ENCODE measurements at regions not wholly inside any gene's neighbourhood (a gene's known extent, or its start where the extent isn't known, plus 50 kb on each side); places are given as distances from the start of the nearest gene placed in this dataset.
"Not testable (repeated sequence)": the region's sequence is repeated elsewhere in the genome, so short reads cannot be mapped to it uniquely, and the experiment has no call there.

- CTCF ChIA-PET = no interaction called here
- TF ChIP-seq, protein P1, sequence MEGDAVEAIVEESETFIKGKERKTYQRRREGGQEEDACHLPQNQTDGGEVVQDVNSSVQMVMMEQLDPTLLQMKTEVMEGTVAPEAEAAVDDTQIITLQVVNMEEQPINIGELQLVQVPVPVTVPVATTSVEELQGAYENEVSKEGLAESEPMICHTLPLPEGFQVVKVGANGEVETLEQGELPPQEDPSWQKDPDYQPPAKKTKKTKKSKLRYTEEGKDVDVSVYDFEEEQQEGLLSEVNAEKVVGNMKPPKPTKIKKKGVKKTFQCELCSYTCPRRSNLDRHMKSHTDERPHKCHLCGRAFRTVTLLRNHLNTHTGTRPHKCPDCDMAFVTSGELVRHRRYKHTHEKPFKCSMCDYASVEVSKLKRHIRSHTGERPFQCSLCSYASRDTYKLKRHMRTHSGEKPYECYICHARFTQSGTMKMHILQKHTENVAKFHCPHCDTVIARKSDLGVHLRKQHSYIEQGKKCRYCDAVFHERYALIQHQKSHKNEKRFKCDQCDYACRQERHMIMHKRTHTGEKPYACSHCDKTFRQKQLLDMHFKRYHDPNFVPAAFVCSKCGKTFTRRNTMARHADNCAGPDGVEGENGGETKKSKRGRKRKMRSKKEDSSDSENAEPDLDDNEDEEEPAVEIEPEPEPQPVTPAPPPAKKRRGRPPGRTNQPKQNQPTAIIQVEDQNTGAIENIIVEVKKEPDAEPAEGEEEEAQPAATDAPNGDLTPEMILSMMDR (IDR thresholded peaks at IDR 0.05; ENCODE audit: control extremely low read depth, extremely low read depth, low read depth, missing control alignments) = no peak
- DNase-seq (ENCODE audit: extremely low spot score) = no peak
- POLR2A ChIA-PET = no interaction called here
These were observed 174.8 kb downstream of the LACC1 start for GRCh38 chr13:44054525-44054924.

GRCh38 chr13:44055681-44056080 is 176.0 kb downstream of the LACC1 start:
- DNase-seq (ENCODE audit: extremely low spot score); POLR2A ChIA-PET: not testable (repeated sequence)
- CTCF ChIA-PET = interaction anchor here (0.6 kb wide), 1 partner anchor 456 kb away, joined by 4 read pairs; no protein-coding TSS in a partner anchor

DNA sequence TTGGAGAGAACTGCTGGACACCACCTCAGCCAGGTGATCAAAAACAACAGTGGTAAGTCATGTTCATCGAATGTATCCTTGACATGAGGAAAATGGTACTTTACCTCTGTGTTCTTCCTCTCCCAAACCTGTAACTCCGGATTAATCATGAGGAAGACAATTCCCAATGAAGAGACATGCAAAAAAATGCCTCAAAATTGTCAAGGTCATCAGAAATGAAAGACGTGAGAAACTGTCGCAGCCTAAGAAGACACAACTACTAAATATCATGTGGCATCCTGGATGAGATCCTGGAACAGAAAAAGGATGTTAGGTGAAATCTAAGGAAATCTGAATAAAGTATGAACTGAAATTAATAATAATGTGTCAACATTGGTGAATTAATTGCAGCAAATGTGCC is 178.4 kb downstream of the LACC1 start:
- TF ChIP-seq, protein P1 (IDR thresholded peaks at IDR 0.05; ENCODE audit: control extremely low read depth, extremely low read depth, low read depth, missing control alignments) = no peak
- ChIA-PET CTCF (no interaction called here), POLR2A (no interaction called here)
- no peak for DNase-seq (ENCODE audit: extremely low spot score)

DNA sequence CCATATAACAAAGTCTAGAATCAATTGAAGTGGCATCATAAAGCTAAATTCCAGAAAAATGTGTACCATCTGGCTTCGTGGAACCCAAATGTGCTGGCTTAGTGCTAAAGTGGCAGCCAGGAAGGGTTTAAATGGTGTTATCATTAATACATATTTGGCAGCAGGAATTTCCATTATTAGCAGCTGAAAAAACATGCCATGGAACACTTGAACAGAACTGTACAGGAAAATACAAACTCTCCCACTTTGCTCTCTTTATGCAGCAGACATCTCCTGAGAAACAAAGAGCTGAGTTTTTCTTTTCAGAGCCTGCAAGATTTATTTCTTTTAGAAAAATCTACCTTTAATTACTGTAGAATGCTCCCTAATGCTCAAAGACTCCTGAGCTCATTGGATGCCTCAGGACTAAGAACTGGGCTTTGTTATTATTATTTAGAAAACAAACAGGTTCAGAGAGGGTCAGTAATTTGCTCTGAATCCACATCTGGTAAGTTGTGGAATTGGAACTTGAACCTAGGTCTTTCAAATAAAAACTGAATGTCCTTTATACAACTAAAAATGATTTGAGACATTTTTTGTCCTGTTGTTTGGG is 179.0 kb downstream of the LACC1 start:
- TF ChIP-seq, protein P1 (IDR thresholded peaks at IDR 0.05; ENCODE audit: control extremely low read depth, extremely low read depth, low read depth, missing control alignments) = no peak
- DNase-seq (ENCODE audit: extremely low spot score) = no peak
- ChIA-PET POLR2A (no interaction called here), CTCF (no interaction called here)

- TF ChIP-seq, protein P1 (IDR thresholded peaks at IDR 0.05; ENCODE audit: control extremely low read depth, extremely low read depth, low read depth, missing control alignments) = no peak
- POLR2A ChIA-PET = no interaction called here
- DNase-seq (ENCODE audit: extremely low spot score) = no peak
- CTCF ChIA-PET = interaction anchor here (0.9 kb wide), 1 partner anchor 14 kb away, joined by 3 read pairs; no protein-coding TSS in a partner anchor
These were observed 182.2 kb downstream of the LACC1 start for GRCh38 chr13:44061876-44062275.

DNA sequence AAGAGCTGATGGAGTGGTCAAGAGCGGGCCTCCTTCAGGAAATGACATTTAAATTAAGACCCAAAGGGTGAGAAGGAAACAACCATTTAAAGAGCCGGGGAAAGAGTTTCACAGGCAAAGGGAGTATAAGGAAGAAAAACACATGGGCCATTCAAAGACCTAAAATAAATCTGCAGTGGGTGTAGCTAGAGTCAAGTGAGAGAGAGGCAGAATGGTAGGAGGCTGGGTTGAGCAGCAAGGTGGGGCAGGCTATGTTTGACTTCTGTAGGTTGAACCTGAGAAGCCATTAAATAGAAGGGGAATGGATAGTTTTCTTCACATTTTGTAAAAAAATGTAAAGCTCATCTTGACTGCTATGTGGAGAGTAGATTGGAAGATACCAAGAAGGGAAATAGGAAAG is 183.8 kb downstream of the LACC1 start:
- ChIA-PET POLR2A (no interaction called here), CTCF (interaction anchor here (1.4 kb wide), 1 partner anchor 374 kb away, joined by 4 read pairs; no protein-coding TSS in a partner anchor)
- TF ChIP-seq, protein P1 (IDR thresholded peaks at IDR 0.05; ENCODE audit: control extremely low read depth, extremely low read depth, low read depth, missing control alignments) = no peak
- DNase-seq (ENCODE audit: extremely low spot score) = no peak

DNA sequence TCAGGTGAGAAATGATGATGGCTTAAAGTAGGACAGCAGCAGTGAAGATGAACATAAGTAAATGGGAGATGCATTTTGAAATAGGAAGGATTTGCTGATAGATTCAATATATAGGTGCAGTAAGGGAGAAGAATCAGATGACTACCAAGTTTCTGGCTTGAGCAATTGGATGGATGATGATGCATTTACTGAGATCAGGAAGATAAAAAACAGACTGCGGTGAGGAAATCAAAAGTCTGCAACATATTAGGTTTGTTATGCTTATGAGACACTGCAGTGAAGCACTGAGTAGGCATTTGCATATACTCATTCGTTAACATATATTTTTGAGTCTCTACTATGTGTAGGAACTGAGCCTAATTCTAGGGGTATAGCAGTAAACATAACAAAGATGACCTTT is 184.2 kb downstream of the LACC1 start:
- POLR2A ChIA-PET = no interaction called here
- CTCF ChIA-PET = interaction anchor here (1.4 kb wide), 1 partner anchor 373 kb away, joined by 4 read pairs; no protein-coding TSS in a partner anchor
- no peak for DNase-seq (ENCODE audit: extremely low spot score)
- TF ChIP-seq, protein P1 (IDR thresholded peaks at IDR 0.05; ENCODE audit: control extremely low read depth, extremely low read depth, low read depth, missing control alignments) = no peak

Measured in GM10248 (cell line).